Stimulated activated CD4-positive, alpha-beta T cell treated with anti-CD3 and anti-CD28 coated beads, Interleukin-2, amount 100 ng/mL, for 48 hours (primary cell): ENCODE measurements at regions not wholly inside any gene's neighbourhood (a gene's known extent, or its start where the extent isn't known, plus 50 kb on each side); places are given as distances from the start of the nearest gene placed in this dataset.

Experiments used
- DNase-seq, 2 donors: peaks; one replicate each; pipeline ENCODE4 v3.0.0-alpha.2; 2020

GRCh38 chr3:76941376-76941775 lies 98.5 kb upstream of the ROBO2 start:
- DNase-seq = no peak

DNA sequence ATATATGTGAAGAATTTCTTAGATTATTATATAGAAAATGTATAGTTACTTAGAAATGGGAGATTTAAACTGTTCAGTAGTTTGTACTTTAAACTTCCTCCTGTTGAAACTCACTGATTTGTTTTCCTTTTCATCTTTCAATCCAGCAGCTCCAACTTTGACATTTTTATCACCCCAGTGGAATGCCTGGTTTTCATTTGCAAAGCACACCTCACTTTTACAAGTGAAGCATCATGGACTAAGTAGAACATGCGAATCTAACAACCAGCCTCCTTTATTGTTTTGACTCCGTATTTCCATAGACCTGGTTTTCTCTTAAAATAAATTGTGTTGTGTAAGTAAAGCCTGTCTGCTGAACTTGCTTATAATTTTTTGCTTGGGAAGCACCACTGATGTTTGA lies 97.8 kb upstream of the ROBO2 start:
- DNase-seq = no peak

DNA sequence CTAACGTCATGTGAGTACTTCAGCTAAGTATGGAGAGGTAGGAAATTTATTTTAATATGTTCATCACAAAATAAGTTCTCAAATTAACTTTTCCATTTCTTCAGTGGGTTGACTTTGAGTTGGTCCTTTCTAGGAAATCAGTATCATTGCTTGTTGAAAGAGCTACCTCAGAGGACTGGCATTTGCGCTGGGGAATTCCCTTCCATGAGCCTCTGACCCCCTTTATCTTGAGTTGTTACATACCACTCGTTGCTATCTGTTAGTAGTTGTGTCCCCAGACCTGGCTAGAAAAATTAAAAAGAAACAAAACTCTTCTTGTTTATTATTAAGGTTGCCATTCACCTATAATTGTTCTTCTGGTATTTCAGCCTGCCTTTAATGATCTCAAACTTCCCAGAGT lies 96.8 kb upstream of the ROBO2 start:
- DNase-seq = no peak

DNA sequence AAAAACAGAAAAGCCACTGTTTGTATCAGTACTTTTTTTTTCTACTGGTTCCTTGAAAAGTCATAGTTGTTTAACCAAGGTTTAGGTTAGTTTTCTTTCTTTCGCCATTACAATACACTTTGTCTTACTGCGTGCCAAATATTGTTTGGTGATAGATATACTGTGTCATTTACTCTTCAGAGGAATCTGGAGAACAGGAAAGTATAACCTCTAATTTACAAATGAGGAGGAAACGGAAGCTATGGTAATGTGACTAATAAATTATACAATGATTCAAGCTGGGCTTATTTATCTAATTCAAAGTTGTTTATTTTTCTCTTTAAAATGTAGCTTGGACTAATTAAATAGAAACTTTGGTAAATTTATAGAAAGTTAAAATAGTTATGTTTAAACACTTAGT lies 96.2 kb upstream of the ROBO2 start:
- DNase-seq = no peak

- no peak for DNase-seq
Observed at GRCh38 chr3:76949033-76949432, 90.9 kb upstream of the ROBO2 start.

DNA sequence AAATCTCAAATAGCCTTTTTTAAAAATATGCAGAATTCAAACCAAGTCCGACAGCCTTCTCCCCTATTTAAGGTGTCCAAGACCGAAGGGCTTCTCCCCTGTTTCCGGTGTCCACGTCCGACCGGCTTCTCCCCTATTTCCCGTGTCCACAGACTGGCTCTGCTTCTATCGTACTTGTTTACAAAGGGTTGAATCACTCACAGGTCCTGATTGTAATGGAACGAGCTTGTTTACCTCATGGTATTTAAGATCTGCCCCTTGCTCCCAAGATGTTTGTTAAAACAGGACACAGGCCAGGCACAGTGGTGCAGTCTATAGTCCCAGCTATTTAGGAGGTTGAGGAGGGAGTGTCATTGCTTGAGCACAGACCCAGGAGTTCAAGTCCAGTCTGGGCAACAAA lies 90.4 kb upstream of the ROBO2 start:
- no peak for DNase-seq

GRCh38 chr3:76950590-76950989 lies 89.3 kb upstream of the ROBO2 start:
- no peak for DNase-seq

DNA sequence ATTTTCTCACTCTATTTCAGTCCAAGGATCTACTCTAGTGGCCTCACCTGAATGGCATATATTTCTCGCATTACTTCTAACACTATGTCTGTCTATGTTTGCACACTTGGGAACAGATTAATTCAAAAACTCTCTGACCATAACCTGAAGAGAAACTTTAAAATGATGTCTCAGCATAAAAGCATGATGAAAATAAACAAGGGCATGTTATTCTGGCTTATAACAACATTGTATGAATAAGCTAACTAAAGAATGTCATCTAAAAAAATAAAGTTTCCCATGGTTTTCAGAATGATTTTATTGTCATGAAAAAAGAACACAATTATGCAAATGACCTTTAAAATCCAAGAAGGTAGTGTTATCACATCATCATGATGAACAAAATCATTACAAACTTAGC lies 85.5 kb upstream of the ROBO2 start:
- no peak for DNase-seq

- DNase-seq = no peak
Observed at GRCh38 chr3:76958274-76958673, 81.6 kb upstream of the ROBO2 start.

DNA sequence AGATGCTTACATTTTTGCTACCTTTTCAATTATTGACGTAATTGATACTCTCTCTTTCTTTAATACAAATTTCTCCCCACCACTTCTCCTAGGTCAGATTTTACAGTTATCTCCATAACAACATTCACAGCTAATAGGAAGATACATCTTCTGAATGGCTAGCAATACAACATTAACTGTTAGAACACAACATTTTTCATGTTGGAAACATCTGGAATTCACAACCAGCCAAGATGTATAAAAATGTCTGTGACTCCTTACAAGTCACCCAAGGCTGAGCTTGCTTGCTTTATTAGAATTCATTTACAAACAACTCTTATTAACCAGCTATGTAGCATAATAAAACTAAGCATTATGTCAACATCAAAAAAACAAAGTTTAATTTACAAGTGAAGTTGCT lies 81.0 kb upstream of the ROBO2 start:
- DNase-seq = no peak

- no peak for DNase-seq
Observed at GRCh38 chr3:76961284-76961683, 78.6 kb upstream of the ROBO2 start.

DNA sequence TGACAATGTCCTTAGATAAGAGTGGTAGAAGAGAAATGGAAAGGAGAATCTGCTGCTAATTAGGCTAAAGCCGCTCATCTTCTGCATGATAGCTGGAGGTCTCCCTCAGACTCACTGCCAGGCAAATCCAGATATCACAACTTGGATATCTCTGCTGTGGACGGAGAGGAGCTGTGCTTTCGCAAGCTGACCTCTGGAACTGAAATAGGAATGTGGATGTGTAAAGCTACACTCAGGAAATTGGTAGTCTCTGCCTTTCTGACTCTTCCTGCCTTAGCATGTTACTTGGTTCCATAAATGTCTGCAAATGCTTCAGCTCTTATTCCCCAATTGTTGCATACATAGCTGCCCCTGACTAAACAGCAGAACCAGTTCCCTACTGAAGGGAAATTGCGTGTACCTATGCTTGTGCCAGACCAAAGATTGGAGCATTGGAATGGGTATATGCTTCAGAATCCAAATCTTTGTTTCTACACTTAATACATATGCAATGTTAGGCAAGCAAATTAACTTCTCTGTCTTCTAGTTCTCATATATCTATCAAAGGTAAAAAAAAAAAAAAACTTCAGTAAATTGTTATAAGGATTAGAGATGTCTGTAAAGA lies 74.7 kb upstream of the ROBO2 start:
- no peak for DNase-seq

DNA sequence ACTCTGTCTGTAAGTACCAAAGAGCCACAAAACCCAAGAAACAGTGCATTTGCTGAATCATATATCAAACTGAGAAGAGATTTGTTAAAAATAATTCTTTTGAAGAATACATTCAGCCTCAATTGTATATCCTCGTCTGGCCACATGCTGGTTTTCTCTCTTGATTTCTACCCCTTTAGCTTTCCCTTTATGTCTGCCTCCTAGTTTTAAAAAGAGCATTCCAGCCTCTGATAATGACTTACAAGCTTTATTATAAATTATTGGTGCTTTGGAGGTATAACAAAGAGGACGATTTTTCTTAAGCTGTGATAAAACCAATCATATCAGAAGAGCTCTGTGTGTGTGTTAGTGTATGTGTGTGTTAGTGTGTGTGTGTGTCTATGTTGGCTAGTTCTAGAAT lies 70.4 kb upstream of the ROBO2 start:
- DNase-seq = no peak

- no peak for DNase-seq
Observed at GRCh38 chr3:76969996-76970615, 69.8 kb upstream of the ROBO2 start.

- DNase-seq = no peak
Observed at GRCh38 chr3:76972624-76973296, 67.1 kb upstream of the ROBO2 start.

DNA sequence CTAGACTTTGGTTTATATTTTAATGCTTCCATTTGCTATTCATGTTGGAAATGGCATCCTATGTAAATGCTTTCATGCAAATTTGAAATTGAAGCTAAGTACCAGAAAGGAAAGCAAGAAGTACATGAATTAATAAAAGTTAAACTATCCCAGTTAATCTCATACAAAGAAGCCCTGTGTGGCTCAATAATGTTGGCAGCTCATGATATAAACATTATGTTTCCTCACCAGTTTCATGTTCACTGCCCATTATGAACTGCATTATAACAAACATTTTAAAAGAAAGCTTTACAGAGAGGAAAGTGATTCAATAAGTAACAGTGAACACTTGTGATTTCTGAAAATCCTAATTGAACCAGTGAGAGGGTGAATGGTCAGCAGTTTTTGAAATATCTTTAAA lies 62.9 kb upstream of the ROBO2 start:
- DNase-seq = no peak

DNA sequence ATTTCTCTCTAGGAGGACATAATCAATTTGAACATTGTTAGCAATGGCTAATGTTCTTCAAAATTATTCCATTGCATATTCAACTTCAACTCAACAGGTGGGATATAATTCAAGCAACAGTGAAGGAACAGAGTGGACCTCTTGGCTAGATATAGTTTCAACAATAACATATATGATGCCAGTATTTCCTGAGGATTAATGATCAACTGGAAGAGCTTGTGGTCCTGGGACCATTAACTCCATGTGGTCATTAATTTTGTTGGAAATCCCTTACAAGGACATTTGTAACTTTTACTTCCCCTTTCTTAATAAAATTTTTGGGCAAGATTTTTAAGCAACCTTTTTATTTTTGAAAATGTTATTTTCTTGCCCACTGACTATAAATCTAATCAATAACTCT lies 54.3 kb upstream of the ROBO2 start:
- no peak for DNase-seq

DNA sequence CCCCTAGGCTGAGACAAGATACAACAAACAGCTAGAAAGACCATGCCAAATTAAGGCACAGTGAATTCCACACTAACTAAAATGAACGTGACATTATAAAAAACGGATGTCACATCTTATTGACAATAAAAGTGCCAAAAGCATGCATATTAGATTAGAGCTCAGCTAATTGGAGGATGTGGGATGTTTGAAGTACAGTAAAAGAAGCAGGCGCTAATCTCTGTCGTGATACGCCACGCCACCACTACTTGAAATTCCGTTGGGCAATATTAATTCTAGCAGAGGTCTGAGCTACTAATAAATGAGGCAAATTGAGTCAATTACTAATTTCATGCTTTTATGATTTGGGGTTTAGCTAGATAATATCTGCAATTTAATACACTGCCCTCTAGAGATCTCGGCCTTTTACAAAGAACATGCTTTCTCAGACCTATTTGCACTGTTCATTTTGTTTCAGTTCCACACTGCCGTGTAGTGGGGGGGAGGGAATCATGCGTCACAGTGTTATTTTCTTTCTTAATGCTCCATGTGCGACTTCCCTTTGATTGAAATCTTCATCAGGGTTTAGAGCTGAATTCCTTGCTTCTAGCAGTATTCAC lies 52.9 kb upstream of the ROBO2 start:
- no peak for DNase-seq
